HG03520 (cell line): ENCODE measurements at regions not wholly inside any gene's neighbourhood (a gene's known extent, or its start where the extent isn't known, plus 50 kb on each side); places are given as distances from the start of the nearest gene placed in this dataset.
"Not testable (repeated sequence)": the region's sequence is repeated elsewhere in the genome, so short reads cannot be mapped to it uniquely, and the experiment has no call there.

Experiments
- ATAC-seq: cut with Tn5 transposase; IDR thresholded peaks from one replicate; pipeline ENCODE4 v1.9.1; 2021; ENCODE audit warnings: mild to moderate bottlenecking, moderate library complexity; ENCODE audit not compliant: unreplicated experiment

DNA sequence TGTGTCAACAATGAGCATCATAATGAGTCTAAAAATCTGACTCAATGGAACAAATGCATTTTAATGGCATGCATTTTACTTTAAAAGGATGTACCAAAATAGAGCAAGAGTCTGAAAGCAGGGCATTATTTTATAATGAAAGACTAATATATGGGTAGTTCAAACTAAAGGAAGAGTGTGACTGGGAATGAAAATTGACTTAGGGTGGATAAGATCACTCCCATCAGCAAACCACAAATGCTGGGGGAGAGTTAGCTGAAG, 114.7 kb downstream of the SOX4 start:
- no peak for ATAC-seq

DNA sequence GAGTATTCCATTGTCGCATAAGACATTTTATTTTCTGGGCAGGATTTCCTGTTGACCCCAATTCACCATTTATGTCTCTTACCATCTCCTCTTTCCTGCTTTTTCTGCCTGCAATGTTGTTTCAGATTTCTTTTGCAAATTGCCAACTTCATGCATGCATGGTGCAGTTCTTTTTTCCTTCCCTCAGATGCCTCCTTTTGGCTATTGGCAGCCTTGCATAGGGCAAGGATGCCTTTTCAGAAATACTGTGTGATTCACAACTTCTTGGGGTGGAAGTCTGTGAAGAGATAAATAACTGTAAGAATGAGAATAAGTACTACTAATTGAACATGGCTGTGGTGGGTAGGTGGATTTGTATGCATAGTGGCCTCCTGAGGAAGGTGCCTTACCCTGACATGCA, 116.7 kb downstream of the SOX4 start:
- no peak for ATAC-seq

- ATAC-seq: no peak
Measured at GRCh38 chr6:21710908-21711627, 117.5 kb downstream of the SOX4 start.

DNA sequence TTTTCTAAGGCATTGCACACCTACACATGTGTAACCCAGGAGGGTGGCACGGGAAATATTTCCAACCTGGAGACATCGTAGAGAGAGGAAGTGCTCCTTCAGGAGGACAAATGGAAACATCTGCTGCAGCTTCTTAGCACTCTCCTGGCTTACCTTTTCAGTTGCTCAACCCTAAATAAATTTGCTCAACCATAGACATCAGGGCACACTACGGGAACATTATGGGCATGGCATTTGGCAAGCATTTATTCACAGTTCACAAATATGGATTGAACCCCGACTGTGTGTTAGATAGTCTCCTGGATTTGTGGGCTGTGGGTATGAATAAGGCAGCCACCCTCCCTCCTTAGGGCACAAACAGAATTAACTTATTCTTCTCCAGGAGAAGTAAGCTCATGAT, 118.7 kb downstream of the SOX4 start:
- ATAC-seq: no peak

GRCh38 chr6:21713481-21713880, 119.9 kb downstream of the SOX4 start:
- no peak for ATAC-seq

GRCh38 chr6:21715180-21715579, 121.6 kb downstream of the SOX4 start:
- no peak for ATAC-seq

DNA sequence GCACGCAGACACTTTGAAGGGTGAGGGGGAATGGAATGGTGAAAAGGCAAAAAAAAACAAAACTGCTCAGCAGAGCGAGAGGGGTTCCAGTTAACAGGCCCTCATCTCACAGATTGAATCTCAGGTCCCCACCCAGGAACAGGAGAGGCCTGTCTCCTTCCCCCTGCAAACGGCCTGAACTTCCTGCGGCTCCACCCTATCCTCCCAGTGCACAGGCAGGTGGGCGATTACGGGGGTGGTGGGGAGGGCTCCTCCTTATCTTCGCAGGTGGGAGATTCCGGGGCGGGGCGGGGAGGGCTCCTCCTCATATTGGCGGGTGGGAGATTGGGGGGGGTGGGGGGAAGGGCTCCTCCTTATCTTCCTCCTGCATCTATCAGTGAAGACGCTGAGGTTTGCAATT, 129.0 kb downstream of the SOX4 start:
- no peak for ATAC-seq

DNA sequence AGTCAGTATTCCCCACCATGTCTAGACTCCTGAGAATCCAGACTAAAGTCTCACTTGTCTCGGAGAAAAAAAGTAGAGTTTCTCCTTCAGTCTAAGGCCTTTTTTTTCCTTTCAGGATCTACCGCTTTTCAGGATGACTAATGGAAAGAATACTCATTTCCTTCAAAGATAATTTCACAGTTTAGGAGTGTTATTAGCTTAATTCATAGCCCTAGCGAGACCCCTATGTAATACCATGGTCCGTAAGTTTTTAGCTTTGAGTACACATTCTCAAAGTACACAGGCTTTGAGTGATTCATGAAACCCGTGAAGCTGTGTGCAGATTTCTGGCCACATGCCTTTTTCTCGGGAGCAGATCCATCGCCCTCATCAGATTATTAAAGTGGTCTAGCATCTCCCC, 133.1 kb downstream of the SOX4 start:
- no peak for ATAC-seq

DNA sequence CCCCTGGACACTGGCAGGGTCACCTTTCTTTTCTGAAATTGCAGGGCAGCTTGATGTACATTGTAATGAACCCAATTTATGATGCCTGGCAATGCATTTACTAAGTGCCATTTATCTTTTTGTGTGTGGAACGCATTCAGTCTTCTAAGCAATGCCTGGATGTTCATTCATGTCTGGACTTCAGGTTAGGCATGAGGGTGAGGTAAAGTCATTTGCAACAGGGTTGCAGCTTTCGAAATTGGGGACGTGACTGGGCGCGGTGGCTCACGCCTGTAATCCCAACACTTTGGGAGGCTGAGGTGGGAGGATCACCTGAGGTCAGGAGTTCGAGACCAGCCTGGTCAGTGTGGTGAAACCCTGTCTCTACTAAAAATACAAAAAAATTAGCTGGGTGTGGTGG, 134.6 kb downstream of the SOX4 start:
- ATAC-seq: no peak

GRCh38 chr6:21729431-21729830, 135.9 kb downstream of the SOX4 start:
- no peak for ATAC-seq

DNA sequence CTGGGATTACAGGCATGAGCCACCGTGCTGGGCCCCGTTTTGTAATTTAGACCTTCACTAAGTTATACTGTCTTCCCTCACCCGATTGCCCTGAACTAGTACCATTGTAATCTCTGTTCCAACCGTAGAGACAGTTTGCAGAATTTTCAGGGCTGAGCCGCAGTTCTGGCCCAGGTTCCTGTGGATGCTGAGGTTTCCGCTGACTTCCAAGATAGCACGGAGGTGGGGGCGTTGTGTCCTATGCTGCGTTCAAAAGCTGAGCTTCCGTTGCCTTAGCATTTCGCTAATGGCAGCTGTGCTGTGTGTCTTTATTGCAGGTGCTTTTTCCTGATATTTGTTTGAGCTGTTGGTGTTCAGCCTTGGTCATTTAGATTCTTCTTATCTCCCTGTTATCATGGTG, 137.0 kb downstream of the SOX4 start:
- no peak for ATAC-seq

GRCh38 chr6:21731411-21732031, 138.0 kb downstream of the SOX4 start:
- ATAC-seq: no peak

GRCh38 chr6:21732032-21732730, 138.6 kb downstream of the SOX4 start:
- ATAC-seq: not testable (repeated sequence)

DNA sequence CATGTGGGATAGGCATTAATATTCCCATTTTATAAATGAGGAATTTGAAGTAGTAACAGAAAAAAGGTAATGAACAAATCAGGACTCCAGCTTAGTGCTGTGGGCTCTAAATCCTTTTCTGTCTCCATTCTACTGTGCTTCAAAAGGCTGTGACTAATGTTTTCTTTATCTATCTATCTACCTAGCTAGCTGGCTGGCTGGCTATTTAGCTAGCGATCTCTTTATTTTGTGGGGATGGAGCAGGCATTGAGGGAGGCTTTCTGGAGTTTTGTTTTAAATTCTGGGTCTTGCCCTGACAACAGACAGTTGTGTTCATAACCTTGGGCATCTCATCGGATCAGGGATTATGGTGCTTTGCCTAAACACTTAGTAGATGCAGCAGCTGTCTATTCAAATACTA, 139.2 kb downstream of the SOX4 start:
- no peak for ATAC-seq

DNA sequence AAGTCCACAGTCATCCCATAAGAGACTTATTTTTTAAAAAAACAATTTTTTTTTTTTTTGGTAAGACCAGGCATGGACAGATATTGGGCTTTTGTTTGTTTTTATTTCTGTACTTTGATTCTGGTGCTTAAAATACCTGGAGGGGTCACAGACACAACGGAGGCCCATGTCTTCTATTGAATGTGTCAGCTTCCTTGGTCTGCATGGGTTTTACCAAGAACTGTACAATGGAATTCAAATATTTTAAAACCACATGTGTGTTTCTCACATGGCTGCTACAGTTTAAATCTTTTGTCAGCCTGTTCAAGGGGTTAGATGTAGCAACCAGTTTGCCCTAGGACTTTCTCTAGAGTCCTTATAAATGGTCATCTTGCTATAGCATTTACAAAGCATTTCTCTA, 139.8 kb downstream of the SOX4 start:
- no peak for ATAC-seq

DNA sequence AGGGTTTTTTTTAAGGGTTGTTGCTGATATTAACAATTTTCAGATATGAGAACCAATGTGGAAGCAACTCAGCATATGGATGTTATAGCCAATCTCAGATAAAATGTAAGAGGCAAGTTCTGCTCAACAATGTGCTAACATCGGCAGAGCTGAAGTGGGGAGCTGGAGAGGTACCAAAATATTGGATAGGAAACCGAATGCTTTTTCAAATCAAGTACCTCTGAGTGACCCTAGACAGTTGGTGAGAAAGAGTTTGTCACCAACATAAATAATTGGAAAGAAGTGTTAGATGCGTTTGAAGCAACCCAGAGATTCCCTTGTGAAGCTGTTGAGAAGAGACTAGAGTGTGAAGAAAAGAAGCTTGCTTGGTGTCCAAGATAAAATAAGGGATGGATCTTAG, 140.7 kb downstream of the SOX4 start:
- no peak for ATAC-seq

GRCh38 chr6:21738180-21739094, 144.9 kb downstream of the SOX4 start:
- no peak for ATAC-seq

- no peak for ATAC-seq
Measured at GRCh38 chr6:21739241-21739640, 145.7 kb downstream of the SOX4 start.

DNA sequence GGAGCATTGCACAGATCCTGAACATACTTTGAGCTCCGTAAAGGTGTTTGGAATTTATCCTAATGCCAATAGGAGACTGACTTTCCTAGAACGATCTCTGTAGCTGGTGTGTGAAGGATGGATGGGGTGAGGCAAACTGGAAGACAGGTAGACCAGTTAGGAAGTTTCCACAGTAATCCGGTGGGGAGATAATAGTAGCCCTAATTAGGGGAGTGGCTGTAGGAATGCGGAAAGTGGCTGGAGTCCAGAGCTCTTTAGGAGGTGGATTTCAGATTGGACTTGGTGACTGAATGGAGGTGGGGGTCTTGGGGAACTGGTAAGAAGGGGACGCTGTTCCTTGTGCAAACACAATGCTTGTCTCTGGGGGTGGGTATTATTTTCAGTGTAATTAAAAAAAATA, 146.3 kb downstream of the SOX4 start:
- no peak for ATAC-seq

GRCh38 chr6:21740376-21741124, 147.0 kb downstream of the SOX4 start:
- no peak for ATAC-seq
